ENCODE measurements at regions not wholly inside any gene's neighbourhood (a gene's known extent, or its start where the extent isn't known, plus 50 kb on each side); places are given as distances from the start of the nearest gene placed in this dataset.
A peak's percentile ranks its signal among the peaks of the same experiment; 100 is the strongest.

DNA sequence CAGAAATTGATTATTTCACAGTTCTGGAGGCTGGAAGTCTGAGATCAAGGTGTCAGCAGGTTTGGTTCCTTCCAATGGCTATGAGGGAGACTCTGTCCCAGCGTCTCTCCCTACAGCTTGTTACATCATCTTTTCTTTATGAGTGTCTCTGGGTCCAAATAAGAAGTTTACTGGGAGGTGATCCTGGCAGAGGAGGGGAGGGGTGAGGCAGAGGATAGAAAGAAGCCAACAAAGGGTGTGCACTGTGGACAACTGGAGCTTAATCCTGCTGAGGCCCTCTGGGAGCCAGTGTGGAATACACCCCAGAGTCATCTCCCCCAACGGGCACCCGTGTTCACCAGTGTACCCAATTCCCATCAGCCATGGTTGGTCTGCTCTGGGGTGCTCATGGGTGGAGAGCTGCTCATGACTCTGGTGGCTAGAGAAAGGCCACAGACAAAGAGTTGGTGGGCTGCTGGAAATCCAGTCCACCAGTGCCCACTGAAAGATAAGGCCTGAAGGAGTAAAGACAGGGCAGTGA, 57.5 kb upstream of the CTLA4 start:
- H3K27me3 Mint-ChIP-seq (ENCODE audit: low read depth, poor library complexity): no peaks in the 10 kb centered on the region
- no peak for DNase-seq
- no peak overlapping the region for H3K4me3 Mint-ChIP-seq
- H3K27ac Mint-ChIP-seq: peak overlapping the region; percentile 61
- H3K4me1 Mint-ChIP-seq: peaks cover 33% of the 10 kb centered on the region
- H3K36me3 Mint-ChIP-seq (ENCODE audit: low read depth): peaks cover 16% of the 10 kb centered on the region
- peaks cover 16% of the 10 kb centered on the region for H3K9me3 Mint-ChIP-seq
- TF ChIP-seq, protein P1, sequence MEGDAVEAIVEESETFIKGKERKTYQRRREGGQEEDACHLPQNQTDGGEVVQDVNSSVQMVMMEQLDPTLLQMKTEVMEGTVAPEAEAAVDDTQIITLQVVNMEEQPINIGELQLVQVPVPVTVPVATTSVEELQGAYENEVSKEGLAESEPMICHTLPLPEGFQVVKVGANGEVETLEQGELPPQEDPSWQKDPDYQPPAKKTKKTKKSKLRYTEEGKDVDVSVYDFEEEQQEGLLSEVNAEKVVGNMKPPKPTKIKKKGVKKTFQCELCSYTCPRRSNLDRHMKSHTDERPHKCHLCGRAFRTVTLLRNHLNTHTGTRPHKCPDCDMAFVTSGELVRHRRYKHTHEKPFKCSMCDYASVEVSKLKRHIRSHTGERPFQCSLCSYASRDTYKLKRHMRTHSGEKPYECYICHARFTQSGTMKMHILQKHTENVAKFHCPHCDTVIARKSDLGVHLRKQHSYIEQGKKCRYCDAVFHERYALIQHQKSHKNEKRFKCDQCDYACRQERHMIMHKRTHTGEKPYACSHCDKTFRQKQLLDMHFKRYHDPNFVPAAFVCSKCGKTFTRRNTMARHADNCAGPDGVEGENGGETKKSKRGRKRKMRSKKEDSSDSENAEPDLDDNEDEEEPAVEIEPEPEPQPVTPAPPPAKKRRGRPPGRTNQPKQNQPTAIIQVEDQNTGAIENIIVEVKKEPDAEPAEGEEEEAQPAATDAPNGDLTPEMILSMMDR (IDR thresholded peaks at IDR 0.05): no peak

DNA sequence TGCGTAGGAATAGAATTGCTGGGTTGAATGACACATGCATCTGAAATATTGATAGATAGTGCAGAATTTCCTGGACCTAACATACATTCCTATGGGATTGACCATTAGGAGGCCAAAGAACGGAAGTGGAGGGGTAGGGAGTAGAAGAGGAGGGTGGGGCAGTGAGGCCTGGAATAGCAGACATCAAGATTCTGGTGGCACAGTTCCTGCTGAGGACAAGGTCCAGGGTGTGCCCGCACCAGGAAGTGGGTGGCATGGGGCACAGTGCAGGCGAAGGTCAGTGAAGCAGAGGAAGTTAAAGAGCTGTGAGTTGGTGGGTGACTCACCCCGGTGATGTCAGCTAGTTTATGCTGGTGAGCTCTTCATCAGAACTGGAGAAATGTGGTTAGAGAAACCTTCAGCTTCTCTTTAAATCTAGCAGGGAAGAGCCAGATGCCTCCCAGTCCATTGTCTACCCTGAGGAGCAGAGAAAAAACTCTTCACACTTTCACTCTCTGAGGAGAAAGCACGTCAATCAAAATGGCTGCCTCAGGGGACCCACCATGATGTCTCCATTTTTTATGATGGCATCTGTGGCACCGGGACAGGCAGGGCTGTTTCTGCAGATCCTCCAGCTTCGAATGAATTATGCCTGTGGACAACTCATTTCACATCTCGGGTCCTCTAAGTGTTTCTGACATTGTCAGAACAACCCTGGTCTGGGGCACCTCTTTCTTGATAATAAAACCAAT, 55.9 kb upstream of the CTLA4 start:
- Mint-ChIP-seq H3K36me3 (ENCODE audit: low read depth) (peaks cover under 1% of the 10 kb centered on the region), H3K27ac (peak overlapping the region; percentile 36), H3K4me3 (no peak overlapping the region), H3K9me3 (peaks cover under 1% of the 10 kb centered on the region), H3K4me1 (peaks cover 46% of the 10 kb centered on the region), H3K27me3 (ENCODE audit: low read depth, poor library complexity) (no peaks in the 10 kb centered on the region)
- no peak for DNase-seq
- TF ChIP-seq, protein P1 (IDR thresholded peaks at IDR 0.05): no peak

DNA sequence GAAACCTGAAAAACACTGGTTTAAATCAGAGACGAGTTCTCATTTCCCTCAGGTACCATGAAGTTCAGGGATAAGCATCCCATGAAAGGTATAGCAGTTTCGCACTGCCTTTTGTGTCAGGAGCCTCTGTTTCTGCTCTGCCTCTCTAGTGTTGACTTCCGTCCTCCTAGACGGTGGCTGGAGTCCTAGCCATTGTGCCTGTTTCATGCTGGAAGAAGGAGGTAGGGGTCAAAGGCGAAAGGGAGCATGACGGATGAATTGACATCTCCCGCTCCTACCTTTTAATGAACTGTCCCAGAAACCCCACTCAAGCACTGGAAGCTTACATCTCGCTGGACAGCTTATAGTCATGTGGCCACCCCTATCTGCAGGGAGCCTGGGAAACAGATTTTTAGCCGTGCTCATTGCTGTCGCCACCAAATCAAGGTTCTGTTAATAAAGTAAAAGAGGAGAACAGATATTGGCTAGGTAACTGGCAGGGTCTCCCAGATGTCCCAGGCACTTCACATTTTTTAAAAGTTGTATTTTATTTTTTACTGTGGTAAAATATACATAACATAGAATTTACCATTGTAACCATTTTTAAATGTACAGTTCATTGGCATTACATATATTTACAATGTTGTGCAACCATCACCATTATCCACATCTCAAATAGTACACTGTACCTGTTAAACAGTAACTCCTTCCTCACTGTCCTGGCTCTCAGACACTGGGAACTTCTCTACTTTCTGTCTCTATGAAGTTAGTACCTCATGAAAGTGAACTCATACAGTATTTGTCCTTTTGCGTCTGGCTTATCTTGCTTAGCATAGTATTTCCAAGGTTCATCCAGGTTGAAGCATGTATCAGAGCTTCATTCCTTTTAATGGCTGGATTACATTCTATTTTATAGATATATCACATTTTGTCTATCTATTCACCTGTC, 55.0 kb upstream of the CTLA4 start:
- H3K4me3 Mint-ChIP-seq: no peak overlapping the region
- peaks cover 54% of the 10 kb centered on the region for H3K4me1 Mint-ChIP-seq
- no peaks in the 10 kb centered on the region for H3K36me3 Mint-ChIP-seq (ENCODE audit: low read depth)
- H3K9me3 Mint-ChIP-seq: no peaks in the 10 kb centered on the region
- TF ChIP-seq, protein P1 (IDR thresholded peaks at IDR 0.05): no peak
- peaks cover 3% of the 10 kb centered on the region for H3K27me3 Mint-ChIP-seq (ENCODE audit: low read depth, poor library complexity)
- no peak for DNase-seq
- no peak overlapping the region for H3K27ac Mint-ChIP-seq

DNA sequence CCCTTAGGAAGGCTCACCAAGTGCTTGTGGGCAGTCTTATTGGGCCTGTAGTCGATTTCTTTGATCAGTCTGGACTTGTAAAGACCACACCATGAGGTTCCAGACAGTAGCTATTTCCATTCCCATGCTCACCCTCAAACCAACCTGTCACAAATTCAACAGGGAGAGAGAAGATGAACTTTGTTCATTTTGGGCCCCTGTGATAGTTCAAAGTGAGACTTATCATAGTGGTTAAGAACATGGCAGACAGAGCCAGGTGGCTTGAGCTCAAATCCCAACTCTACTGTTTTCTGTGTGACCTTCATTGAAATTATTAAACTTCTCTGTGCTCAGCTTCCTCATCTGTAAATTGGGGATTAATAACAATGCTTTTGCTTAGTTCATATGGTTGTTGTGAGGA, 53.9 kb upstream of the CTLA4 start:
- Mint-ChIP-seq H3K27me3 (ENCODE audit: low read depth, poor library complexity) (peaks cover 3% of the 10 kb centered on the region), H3K4me1 (peaks cover 46% of the 10 kb centered on the region), H3K36me3 (ENCODE audit: low read depth) (no peaks in the 10 kb centered on the region), H3K9me3 (no peaks in the 10 kb centered on the region), H3K27ac (no peak overlapping the region), H3K4me3 (no peak overlapping the region)
- no peak for DNase-seq
- TF ChIP-seq, protein P1 (IDR thresholded peaks at IDR 0.05): no peak

DNA sequence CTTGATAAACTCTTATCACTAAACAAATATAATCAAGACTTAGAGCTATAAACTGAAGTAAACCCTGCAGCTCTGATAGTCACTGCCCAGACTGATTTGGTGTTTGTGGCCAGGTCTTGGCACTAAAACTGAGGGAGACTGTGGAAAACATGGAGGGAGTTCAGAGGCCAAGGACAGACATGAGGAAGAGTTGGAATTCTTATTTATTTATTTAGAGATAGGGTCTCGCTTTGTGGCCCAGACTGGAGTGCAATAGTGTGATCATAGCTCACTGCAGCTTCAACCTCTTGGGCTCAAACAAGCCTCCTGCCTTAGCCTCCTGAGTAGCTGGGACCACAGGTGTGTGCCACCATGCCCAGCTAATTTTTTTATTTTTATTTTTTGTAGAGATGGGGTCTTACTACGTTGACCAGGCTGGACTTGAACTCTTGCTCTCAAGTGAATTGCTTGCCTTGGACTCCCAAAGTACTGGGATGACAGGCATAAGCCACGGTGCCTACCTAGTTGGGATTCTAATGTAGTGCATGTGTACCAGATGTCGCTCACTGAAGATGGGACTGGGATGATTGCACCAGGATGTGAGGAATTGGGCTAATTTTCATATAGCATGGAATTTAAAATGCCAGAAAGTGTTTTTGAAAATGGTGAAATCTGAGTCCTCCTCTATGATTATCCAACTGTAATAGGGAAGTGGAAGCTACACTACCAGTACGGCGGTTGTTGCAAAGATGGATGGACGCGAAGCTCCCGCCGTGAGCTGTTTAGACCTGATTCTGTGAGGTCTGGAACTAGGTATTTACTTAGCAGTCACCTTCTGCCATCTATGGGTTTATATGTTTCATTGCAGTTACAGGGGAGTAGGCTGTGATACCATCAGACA, 52.7 kb upstream of the CTLA4 start:
- TF ChIP-seq, protein P1 (IDR thresholded peaks at IDR 0.05): peak; percentile 88
- Mint-ChIP-seq H3K27me3 (ENCODE audit: low read depth, poor library complexity) (peaks cover 3% of the 10 kb centered on the region), H3K9me3 (no peaks in the 10 kb centered on the region), H3K4me3 (no peak overlapping the region), H3K36me3 (ENCODE audit: low read depth) (no peaks in the 10 kb centered on the region), H3K4me1 (peaks cover 37% of the 10 kb centered on the region), H3K27ac (no peak overlapping the region)
- DNase-seq: peak; percentile 44
